Endodermal cell (in vitro differentiated cells): ENCODE measurements at regions not wholly inside any gene's neighbourhood (a gene's known extent, or its start where the extent isn't known, plus 50 kb on each side); places are given as distances from the start of the nearest gene placed in this dataset.
A peak's percentile ranks its signal among the peaks of the same experiment; 100 is the strongest.

Experiments used
- DNase-seq: peaks from one replicate; pipeline ENCODE4 v3.0.0-alpha.2; 2017
- H3K27ac ChIP-seq: 2 replicates; pipeline ENCODE4 v1.5.1; 2013; ENCODE audit warnings: mild to moderate bottlenecking, low read depth, low read length, moderate library complexity
- H3K27me3 ChIP-seq: 2 replicates; pipeline ENCODE4 v1.6.1; 2013; ENCODE audit warnings: mild to moderate bottlenecking, low read length, moderate library complexity; ENCODE audit not compliant: insufficient read depth, control insufficient read depth, poor library complexity, severe bottlenecking
- H3K36me3 ChIP-seq: 2 replicates; pipeline ENCODE4 v1.7.0; 2013; ENCODE audit warnings: mild to moderate bottlenecking, low read length, moderate library complexity; ENCODE audit not compliant: control insufficient read depth, insufficient read depth
- H3K4me1 ChIP-seq: one replicate; pipeline ENCODE4 v1.7.0; 2013; ENCODE audit warnings: low read length; ENCODE audit not compliant: control insufficient read depth, insufficient read depth
- H3K4me3 ChIP-seq: 2 replicates; pipeline ENCODE4 v1.5.1; 2013; ENCODE audit warnings: mild to moderate bottlenecking, low read length, moderate library complexity
- H3K9ac ChIP-seq: 2 replicates; pipeline ENCODE4 v1.6.1; 2013; ENCODE audit warnings: mild to moderate bottlenecking, low read length, moderate library complexity; ENCODE audit not compliant: poor library complexity, severe bottlenecking; ENCODE audit errors: extremely low read depth
- H3K9me3 ChIP-seq: 2 replicates; pipeline ENCODE4 v1.6.1; 2013; ENCODE audit warnings: mild to moderate bottlenecking, low read length, moderate library complexity; ENCODE audit not compliant: control insufficient read depth
- H3K27ac Mint-ChIP-seq: 2 replicates; pipeline ENCODE4 v1.8.0; 2020; ENCODE audit warnings: mixed read lengths
- H3K27me3 Mint-ChIP-seq: 2 replicates; pipeline ENCODE4 v1.8.0; 2021; ENCODE audit warnings: mild to moderate bottlenecking, mixed read lengths; ENCODE audit not compliant: insufficient read depth
- H3K36me3 Mint-ChIP-seq: 2 replicates; pipeline ENCODE4 v1.8.0; 2020; ENCODE audit warnings: low read depth, mixed read lengths
- H3K4me1 Mint-ChIP-seq: 2 replicates; pipeline ENCODE4 v1.8.0; 2020; ENCODE audit warnings: mixed read lengths
- H3K4me3 Mint-ChIP-seq: 2 replicates; pipeline ENCODE4 v1.8.0; 2020; ENCODE audit warnings: mild to moderate bottlenecking, moderate library complexity, mixed read lengths
- H3K9me3 Mint-ChIP-seq: 2 replicates; pipeline ENCODE4 v1.8.0; 2020; ENCODE audit warnings: mild to moderate bottlenecking, mixed read lengths
- WGBS, 2 experiments: methylation state at CpG; one replicate each; pipeline versions ENCODE4 v1.1.5 to v1.1.7; 2013; ENCODE audit warnings: missing lambda C conversion rate in 2 of 2, mixed read lengths in 1 of 2; ENCODE audit not compliant: insufficient coverage in 1 of 2, insufficient read length in 1 of 2; 5-methylcytosine and 5-hydroxymethylcytosine counted together
- TF ChIP-seq, protein P1 (sequence below): fragments of 200-600 bp; sonication (generic); conservative IDR thresholded peaks from 2 replicates; pipeline ENCODE4 v1.5.0; 2021; ENCODE audit warnings: antibody characterized with exemption, mild to moderate bottlenecking

GRCh38 chr22:26887916-26888315 lies 230.5 kb downstream of the MIAT start:
- 83 to 89% methylated on average over 3 to 4 of the region's 4 CpGs for WGBS, 2 experiments
- peaks cover 10% of the 10 kb centered on the region for H3K4me1 ChIP-seq
- no peak overlapping the region for H3K4me3 ChIP-seq
- Mint-ChIP-seq H3K4me3 (no peak overlapping the region), H3K36me3 (no peaks in the 10 kb centered on the region), H3K9me3 (no peaks in the 10 kb centered on the region), H3K27me3 (no peaks in the 10 kb centered on the region), H3K27ac (no peak overlapping the region), H3K4me1 (peaks cover 26% of the 10 kb centered on the region)
- H3K9ac ChIP-seq, result no peak overlapping the region
- H3K27me3 ChIP-seq, result no peaks in the 10 kb centered on the region
- TF ChIP-seq, protein P1, sequence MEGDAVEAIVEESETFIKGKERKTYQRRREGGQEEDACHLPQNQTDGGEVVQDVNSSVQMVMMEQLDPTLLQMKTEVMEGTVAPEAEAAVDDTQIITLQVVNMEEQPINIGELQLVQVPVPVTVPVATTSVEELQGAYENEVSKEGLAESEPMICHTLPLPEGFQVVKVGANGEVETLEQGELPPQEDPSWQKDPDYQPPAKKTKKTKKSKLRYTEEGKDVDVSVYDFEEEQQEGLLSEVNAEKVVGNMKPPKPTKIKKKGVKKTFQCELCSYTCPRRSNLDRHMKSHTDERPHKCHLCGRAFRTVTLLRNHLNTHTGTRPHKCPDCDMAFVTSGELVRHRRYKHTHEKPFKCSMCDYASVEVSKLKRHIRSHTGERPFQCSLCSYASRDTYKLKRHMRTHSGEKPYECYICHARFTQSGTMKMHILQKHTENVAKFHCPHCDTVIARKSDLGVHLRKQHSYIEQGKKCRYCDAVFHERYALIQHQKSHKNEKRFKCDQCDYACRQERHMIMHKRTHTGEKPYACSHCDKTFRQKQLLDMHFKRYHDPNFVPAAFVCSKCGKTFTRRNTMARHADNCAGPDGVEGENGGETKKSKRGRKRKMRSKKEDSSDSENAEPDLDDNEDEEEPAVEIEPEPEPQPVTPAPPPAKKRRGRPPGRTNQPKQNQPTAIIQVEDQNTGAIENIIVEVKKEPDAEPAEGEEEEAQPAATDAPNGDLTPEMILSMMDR, result no peak
- DNase-seq, result no peak
- H3K36me3 ChIP-seq, result no peaks in the 10 kb centered on the region
- H3K9me3 ChIP-seq, result no peaks in the 10 kb centered on the region
- H3K27ac ChIP-seq, result peak overlapping the region; percentile 83

- WGBS, 2 experiments, result 96% methylated on average over 4 to 8 of the region's 8 CpGs
- no peaks in the 10 kb centered on the region for H3K36me3 ChIP-seq
- peaks cover 14% of the 10 kb centered on the region for H3K4me1 ChIP-seq
- H3K27me3 ChIP-seq, result no peaks in the 10 kb centered on the region
- H3K9me3 ChIP-seq, result no peaks in the 10 kb centered on the region
- no peak overlapping the region for H3K9ac ChIP-seq
- no peaks in the 10 kb centered on the region for H3K9me3 Mint-ChIP-seq
- H3K27ac ChIP-seq, result no peak overlapping the region
- H3K4me1 Mint-ChIP-seq, result peaks cover 36% of the 10 kb centered on the region
- no peak overlapping the region for H3K4me3 Mint-ChIP-seq
- peaks cover 4% of the 10 kb centered on the region for H3K27me3 Mint-ChIP-seq
- DNase-seq, result no peak
- TF ChIP-seq, protein P1, result no peak
- H3K36me3 Mint-ChIP-seq, result no peaks in the 10 kb centered on the region
- no peak overlapping the region for H3K4me3 ChIP-seq
- no peak overlapping the region for H3K27ac Mint-ChIP-seq
Measured at GRCh38 chr22:26888887-26889286, 231.5 kb downstream of the MIAT start.

- H3K27me3 Mint-ChIP-seq, result peaks cover 4% of the 10 kb centered on the region
- Histone ChIP-seq H3K9me3 (no peaks in the 10 kb centered on the region), H3K27ac (no peak overlapping the region), H3K9ac (no peak overlapping the region), H3K36me3 (no peaks in the 10 kb centered on the region), H3K27me3 (no peaks in the 10 kb centered on the region), H3K4me3 (no peak overlapping the region), H3K4me1 (peaks cover 14% of the 10 kb centered on the region)
- no peak overlapping the region for H3K27ac Mint-ChIP-seq
- H3K9me3 Mint-ChIP-seq, result no peaks in the 10 kb centered on the region
- H3K4me3 Mint-ChIP-seq, result no peak overlapping the region
- peaks cover 36% of the 10 kb centered on the region for H3K4me1 Mint-ChIP-seq
- H3K36me3 Mint-ChIP-seq, result no peaks in the 10 kb centered on the region
- 91 to 92% methylated on average over 6 to 7 of the region's 7 CpGs for whole genome bisulfite sequencing, 2 experiments
- TF ChIP-seq, protein P1, result no peak
- no peak for DNase-seq
Measured at GRCh38 chr22:26889802-26890201, 232.4 kb downstream of the MIAT start.
